NCI-H345 (cell line): ENCODE measurements at regions not wholly inside any gene's neighbourhood (a gene's known extent, or its start where the extent isn't known, plus 50 kb on each side); places are given as distances from the start of the nearest gene placed in this dataset.

ENCODE experiments used
- DNase-seq: peaks from one replicate; lab custom pipeline; 2025; lab: John Stamatoyannopoulos, UW

DNA sequence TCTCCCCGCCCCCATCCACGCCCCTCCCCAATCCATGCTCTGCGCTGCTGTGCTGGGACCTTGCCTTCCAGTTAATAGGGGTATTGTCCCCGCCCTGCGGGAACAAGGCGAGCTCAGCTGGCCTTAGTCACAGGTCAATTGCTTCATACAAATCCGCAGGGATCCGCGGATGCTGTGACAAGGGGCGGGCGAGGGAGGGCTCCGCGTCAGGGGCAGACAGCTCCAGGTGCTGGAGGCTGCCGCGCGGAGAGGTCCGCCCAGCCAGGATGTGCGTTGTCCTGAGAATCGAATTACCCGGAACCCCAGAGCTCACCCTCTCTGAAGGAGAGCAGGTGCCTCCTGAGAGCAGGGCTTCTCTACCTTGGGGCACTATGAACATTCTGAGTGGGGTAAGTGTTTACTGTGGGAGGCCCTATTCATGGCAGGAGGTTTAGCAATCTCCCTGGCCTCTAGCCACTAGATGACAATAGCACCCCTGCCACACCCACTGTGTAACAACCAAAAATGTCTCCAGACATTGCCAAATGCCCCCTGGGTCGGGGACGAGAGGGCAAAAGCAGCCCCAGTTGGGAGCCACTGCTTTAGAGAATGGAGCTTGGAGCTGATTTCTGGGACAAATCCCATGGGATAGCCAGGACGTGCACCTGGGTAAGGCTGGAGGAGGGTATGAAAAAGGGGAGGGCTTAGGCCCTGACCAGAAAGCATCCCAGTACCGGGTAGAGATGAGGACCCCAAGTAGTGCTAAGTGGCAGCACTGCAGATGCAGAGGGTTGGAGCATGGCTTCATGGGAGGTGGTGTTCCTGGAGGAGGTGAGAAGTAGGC, 138.2 kb downstream of the CYLD start:
- DNase-seq, result peak; percentile 90

DNA sequence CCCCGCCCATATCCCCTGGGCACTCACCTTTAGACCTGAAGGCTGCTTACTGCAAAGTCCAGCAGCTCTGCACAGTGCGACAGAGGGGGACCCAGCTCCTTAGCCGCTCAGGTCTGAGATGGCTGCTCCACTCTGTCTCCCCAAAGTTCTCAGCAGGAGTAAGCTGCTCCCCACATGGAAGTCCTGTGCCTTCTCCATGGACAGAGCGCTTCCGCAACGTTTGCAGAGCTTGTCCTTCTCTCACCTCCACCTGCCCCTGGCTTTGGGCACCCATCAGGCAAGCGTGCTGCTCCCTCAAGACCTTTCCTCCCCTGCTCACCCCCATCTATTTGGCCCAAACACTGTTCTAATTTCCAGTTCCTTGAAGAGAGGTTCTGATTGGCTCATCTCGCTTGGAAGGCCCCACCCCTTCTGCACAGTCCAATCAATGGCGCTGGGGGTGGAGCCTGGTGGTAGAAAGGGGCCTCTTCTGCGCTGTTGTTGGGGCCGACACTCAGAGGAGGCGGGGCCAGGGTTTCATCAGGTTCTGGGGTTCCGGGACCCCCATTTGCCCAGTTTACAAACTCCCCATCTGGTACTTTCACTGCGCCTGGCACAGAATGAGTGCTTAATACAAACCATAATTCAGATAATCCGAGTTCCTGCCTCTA, 137.2 kb downstream of the CYLD start:
- no peak for DNase-seq

DNA sequence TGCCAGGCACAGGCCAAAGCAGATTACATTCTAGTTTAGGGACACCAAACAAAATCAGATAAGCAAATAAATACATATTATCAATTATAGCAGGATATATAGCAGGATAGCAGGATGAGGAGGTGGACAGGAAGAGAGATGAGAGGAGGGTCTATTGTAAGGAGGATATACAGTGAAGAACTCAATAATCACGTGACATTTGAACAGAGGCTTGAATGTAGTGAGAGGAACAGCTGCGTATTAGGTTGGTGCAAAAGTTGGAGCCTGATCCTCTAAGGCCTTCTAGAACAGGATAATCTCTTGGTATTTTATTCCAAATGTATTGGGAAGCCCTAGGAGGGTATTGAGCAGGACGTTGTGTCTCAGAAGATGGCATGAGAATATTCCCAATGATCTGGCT, 136.7 kb downstream of the CYLD start:
- DNase-seq, result no peak

DNA sequence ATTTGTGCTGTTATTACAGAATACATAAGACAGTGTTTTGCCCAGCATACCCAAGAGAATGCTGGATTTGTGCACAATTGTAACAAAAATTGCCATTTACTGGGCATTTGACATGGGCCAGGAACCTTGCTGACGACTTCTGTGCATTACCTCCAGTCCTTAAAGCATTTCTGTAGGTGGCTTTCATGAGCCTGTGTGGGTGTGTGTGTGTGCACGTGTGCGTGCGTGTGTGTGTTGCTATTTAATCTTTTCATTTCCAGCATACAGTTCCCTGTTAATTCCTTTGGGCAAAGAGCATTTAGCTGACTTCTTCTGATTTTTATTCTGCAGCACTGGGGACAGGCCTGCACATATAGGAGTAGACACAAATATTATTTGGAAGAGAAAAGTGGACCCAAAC, 134.4 kb downstream of the CYLD start:
- no peak for DNase-seq

DNA sequence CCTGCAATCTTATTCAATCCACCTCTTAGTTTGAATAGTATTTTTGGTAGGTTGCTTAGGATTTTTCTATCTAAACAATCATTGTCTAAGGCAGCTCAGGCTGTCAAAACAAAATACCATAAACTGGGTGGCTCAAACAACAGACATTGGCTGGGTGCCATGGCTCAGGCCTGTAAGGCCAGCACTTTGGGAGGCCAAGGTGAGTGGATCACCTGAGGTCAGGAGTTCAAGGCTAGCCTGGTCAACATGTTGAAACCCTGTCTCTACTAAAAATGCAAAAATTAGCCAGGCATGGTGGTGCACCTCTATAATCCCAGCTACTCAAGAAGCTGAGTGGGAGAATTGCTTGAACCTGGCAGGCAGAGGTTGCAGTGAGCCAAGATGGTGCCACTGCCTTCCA, 126.7 kb downstream of the CYLD start:
- DNase-seq, result no peak

DNA sequence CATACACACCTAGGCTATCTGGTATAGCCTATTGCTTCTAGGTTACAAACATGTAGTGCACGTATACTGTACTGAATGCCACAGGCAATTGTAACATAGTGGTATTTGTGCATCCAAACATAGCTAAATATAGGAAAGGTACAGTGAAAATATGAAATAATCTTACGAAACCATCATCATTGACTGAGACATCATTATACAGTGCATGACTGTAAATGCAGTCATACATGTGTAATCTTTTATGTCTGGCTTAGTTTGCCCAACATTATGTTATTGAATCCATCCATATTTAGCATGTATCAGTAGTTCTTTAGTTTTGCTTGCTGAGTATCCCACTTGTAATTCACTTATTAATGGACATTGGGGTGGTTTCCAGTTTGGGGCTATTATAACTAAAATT, 124.9 kb downstream of the CYLD start:
- no peak for DNase-seq

DNA sequence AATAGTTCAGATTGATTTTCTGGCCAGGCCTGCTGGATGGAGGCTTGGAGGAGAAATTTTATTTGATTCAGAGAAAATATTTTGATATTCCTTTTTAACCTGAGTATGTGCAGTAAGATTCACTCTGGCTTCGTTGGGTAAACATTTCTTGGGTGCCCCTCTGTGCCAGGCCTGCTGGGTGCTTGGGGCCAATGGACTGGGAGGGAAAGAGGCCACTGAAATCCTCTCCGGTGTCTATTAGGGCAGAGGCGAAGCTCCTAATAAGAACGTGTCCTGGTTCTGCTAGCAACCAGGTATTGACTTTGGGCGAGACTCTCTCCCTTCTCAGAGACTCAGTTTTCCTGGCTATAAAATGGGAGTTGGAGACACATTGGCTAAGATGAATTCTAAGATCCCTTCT, 122.5 kb downstream of the CYLD start:
- DNase-seq, result no peak

DNA sequence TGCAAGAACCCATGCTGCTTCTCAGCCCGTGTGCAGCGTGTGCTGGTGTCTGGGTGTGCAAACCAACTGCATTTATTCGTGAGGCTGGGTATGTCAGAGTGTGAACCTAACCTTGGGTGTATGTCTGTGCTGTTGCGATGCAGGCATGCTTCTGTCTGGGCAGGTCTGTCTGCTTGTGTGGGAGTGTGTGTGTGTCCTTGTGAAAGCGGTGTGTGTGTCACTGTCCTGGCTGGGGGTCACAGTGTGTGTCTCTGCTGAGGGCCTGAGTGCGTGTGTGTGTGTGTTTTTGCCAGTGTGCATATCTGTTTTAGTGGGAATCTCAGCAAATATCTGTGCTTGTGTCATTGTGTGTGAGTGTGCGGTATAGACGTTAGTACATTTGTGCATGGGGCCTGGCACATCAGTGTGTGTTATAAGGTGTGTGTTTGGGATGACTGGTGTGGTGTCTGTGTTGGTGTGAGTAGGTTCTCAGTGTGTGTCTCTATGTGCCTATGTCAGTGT, 121.8 kb downstream of the CYLD start:
- no peak for DNase-seq

DNA sequence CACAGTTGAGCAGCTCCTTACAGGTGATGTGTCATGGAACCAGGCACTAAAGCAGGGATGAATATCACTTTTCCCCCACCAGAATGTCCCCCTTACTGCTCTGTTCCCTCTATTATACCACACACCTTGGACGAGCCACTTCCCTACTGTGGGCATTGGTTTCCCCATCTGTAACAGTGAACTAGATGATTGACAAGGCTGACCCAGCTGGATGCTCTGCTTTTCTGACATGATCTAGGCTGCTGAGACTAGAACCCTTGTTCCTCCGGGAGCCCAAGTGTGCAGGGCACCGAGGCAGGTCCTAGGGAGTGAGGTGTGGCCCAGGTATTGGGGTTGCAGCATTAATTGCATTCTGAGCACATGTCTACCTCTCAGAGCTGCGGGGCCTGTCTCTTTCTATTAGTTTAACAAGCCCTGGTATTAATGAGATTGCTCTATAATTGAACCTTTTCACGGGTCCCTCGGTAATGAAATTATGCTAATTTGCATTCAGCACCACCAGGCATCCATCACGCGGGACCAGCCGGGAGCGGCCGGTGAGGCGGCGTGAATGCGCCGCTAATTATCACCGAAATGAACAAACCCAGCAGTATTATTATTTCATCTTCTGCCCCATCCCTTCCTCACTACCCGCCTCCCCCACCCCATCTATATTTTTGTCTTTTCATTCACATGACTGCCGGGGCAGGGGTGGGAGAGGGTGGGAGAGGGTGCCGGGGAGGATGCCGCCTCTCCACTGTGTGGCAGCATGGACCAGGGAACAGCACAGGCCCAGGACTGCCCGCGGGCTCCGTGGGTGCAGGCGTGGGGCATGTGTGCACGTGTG, 121.1 kb downstream of the CYLD start:
- DNase-seq, result no peak

DNA sequence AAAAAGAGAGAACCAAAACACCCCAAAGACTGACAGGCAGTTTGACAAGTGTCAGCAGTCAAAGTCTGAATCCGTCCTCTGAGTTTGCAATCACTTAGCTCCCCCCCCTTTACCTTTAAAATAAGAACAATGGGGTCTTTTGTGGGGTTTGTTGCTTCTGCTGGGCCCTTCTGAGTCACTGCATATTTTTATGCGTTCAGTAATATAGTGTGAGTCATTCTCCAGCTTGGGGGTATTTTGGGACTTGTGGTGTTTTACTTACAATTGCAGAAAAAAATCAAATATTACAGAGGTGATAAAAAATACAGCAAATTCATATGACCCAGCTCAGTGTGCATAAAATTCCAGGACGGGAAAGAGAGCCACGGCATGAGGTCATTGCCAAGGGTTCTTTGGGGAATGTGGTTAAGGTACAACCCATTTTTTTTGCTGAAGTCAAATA, 120.1 kb downstream of the CYLD start:
- DNase-seq, result no peak

DNA sequence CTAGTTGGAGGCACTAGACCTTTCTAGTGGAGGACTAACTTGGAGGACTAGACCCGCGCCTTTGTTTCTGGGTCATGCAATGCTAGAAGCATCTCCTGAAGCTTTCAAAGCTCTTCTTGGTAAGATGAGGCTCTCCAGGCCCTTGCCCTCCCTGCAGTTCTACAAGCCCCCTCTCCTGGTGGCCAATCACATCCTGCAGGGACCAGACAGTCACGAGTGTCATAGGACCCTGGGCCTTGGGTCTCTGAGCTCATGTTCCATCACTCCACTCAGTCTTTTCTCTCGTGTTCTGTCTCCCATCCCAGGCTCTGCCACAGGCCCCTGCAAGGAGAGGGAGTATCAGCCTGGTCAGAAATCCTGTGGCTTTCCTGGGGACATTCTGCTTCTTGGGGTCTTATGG, 119.6 kb downstream of the CYLD start:
- no peak for DNase-seq

DNA sequence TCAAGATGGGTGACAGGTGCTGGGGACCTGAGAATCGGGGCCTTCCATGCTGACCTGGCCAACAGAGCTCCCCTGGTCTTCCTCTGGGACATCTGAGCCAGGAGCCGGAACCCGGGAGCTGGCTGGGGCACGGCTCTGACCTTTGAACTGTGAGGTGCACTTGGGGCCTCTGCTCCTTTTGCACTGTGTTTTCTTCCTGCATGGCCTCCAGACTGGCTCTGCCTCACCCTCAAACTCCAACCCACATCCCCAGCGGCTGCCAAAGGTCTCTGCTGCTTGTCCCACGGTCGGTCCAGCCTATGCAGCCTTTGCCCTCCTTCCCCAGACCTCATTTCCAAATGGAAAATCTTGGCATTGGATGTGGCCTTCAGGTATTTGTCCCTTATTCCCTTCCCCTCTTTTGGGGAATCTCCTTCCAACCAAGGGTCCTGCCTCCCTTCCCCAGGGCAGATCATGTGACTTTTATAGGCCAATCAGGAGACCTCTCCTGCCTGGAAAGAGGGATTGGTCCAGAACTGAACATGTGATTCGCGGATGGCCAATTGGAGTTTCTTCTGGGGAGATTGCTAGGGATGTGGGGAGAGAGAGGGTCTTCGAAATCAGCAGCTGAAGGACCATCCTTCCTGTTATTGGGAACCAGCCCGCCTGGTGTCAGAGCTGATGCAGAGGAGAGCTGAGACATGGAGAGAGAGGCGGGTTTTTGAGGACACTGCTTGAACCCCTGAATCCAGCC, 117.9 kb downstream of the CYLD start:
- DNase-seq, result no peak

DNA sequence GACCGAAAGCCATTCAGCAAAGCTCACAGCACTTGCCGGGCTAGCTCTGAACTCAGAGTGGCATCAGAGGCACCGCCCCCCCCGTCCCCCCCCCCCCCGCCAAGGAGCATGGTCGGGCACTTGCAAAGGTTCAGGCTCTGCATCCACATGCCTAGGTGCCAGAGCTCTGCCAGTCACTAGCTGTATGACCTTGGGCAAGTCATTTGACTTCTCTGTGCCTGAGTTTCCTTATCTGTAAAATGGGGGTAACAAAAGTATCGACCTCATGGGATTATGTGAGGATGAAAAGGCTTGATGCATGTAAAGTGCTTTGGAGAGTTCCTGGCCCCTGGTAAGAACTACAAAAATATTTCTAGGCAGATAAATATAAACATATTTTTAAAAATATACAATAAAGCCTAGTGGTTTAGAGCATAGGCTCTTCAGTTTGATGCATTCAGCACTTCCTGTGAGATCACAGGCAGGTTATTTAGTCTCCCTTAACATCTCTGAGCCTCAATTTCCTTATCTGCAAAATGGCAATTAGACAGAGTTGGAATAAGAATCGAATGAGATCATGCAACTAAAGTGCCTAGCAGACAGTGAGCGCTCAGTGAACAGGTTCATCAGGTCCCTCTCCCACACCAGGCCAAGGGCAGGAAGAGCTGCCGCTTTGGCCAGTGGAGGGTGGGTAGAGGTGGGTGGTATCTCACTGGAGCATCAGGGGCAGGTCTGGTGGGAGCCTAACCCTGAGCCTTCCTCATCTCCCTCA, 117.2 kb downstream of the CYLD start:
- no peak for DNase-seq

DNA sequence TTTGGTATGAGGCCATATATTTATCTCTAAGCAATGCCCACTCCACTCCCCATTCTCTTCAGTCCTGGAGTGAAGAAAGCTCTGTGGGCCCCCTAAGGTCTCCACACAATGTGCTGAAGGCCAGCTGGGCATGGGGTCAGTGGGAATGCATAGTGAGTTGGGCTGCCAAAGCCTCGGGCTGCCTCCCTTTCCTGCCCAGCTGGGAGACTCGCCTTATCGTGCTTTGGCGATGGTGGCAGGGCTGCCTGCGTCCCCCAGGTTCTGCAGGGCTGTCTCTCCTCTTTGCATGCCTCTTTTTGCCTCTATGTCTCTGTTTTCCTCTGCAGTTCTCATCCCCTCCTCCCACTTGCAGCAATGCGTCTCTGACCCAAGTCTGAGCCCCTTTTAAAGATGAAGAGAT, 116.5 kb downstream of the CYLD start:
- DNase-seq, result no peak

DNA sequence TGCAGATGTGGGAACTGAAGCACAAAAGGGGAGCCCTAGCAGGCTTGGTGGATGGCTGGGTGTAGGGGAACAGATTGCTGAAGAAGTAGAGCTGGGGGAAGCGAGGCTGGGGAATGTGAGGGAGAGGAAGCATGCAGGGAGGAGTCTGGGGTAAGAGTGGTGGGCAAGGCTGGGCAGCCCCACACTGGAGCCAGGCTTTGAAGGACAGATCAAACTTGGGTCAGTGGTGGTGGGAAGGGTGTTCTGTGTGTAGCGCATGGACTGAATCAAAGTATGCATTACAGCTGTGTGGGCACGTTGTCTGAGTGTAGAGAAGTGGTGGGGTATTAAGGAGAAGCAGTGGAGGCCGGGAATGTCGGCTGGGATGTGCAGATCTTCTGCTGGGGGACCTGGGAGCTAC, 116.0 kb downstream of the CYLD start:
- DNase-seq, result no peak

DNA sequence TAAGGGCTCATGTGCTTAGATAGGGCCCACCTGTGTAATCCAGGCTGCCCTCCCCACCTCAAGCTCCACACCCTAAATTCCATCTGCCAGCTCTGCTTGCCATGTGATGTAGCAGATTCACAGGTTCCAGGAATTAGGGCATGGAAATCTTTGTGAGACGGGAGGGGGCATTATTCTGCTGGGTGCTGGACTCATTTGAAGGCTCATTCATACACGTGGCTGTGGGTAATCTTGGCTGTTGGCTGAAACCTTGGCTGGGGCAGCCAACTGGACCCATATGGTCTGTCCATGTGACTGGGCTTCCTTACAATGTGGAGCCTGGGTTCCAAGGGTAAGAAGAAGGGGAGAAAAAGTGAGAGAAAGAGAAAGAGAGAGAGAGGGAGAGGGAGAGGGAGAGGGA, 115.1 kb downstream of the CYLD start:
- DNase-seq, result no peak

DNA sequence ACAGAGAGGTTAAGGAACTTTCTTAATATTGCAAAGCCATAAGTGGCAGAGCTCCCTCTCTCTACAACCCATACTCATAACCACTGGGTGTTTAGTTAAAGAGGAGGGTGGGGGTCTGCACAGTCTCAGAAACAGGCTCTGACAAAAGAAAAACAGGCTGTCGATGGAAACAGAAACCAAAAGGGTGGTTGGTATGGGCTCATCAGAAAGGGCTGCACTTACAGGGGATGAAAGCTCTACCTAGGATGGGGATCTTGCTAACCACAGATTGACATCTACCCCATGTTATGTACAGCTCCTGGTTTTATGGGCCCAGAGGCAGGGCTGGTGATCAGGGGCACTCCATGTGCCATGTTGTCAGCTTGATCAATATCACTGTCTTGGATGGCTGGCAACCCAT, 111.4 kb downstream of the CYLD start:
- no peak for DNase-seq
